SK-N-SH treated with all-trans-retinoic acid at 6 μM for 48 hours (cell line): ENCODE measurements at regions not wholly inside any gene's neighbourhood (a gene's known extent, or its start where the extent isn't known, plus 50 kb on each side); places are given as distances from the start of the nearest gene placed in this dataset.

Source experiments
- ATAC-seq: fragments of 200-7000 bp; cut with Tn5 transposase; 3 replicates; pipeline ENCODE4 v1.9.1; 2020; ENCODE audit warnings: mild to moderate bottlenecking, moderate library complexity
- ARNTL ChIP-seq: fragments of 450-650 bp; formaldehyde crosslinking; IDR thresholded peaks from 2 replicates; pipeline ENCODE4 v1.5.0; 2020; ENCODE audit warnings: low read depth, mild to moderate bottlenecking, moderate library complexity, borderline replicate concordance
- BACH2 ChIP-seq: fragments of 250-450 bp; sonication (Bioruptor Pico); IDR thresholded peaks from 2 replicates; pipeline ENCODE4 v1.9.0; 2021; ENCODE audit warnings: mild to moderate bottlenecking, borderline replicate concordance
- CSDC2 ChIP-seq: fragments of 250-450 bp; sonication (Bioruptor Pico); IDR thresholded peaks from 2 replicates; pipeline ENCODE4 v1.5.0; 2020; ENCODE audit warnings: mild to moderate bottlenecking, moderate library complexity
- GLIS3 ChIP-seq: fragments of 250-450 bp; sonication (Bioruptor Pico); IDR thresholded peaks from 2 replicates; pipeline ENCODE4 v1.5.0; 2020; ENCODE audit warnings: mild to moderate bottlenecking, moderate library complexity
- POU6F1 ChIP-seq: fragments of 250-450 bp; sonication (Bioruptor Pico); IDR thresholded peaks from 2 replicates; pipeline ENCODE4 v1.8.0; 2021; ENCODE audit warnings: low read depth, mild to moderate bottlenecking, moderate library complexity, borderline replicate concordance
- PPARA ChIP-seq: fragments of 250-450 bp; sonication (Bioruptor Pico); IDR thresholded peaks from 2 replicates; pipeline ENCODE4 v1.5.0; 2020; ENCODE audit warnings: mild to moderate bottlenecking, borderline replicate concordance
- RARB ChIP-seq: fragments of 250-450 bp; sonication (Bioruptor Pico); IDR thresholded peaks from 2 replicates; pipeline ENCODE4 v1.8.0; 2021; ENCODE audit warnings: mild to moderate bottlenecking, moderate library complexity
- SNAI2 ChIP-seq: fragments of 250-450 bp; sonication (Bioruptor Pico); IDR thresholded peaks from 2 replicates; pipeline ENCODE4 v1.5.0; 2020; ENCODE audit warnings: mild to moderate bottlenecking, moderate library complexity
- TOX ChIP-seq: fragments of 250-450 bp; sonication (Bioruptor Pico); IDR thresholded peaks from 2 replicates; pipeline ENCODE4 v1.8.0; 2021; ENCODE audit warnings: mild to moderate bottlenecking, moderate library complexity, borderline replicate concordance
- TSHZ2 ChIP-seq: fragments of 250-450 bp; sonication (Bioruptor Pico); IDR thresholded peaks from 2 replicates; pipeline ENCODE4 v1.5.0; 2020; ENCODE audit warnings: mild to moderate bottlenecking, moderate library complexity
- ZC3H10 ChIP-seq: fragments of 250-450 bp; sonication (Bioruptor Pico); IDR thresholded peaks from 2 replicates; pipeline ENCODE4 v1.5.1; 2021; ENCODE audit warnings: mild to moderate bottlenecking, moderate library complexity
- ZFP3 ChIP-seq: fragments of 250-450 bp; sonication (Bioruptor Pico); IDR thresholded peaks from 2 replicates; pipeline ENCODE4 v1.5.0; 2020; ENCODE audit warnings: mild to moderate bottlenecking, moderate library complexity
- ZFP30 ChIP-seq: fragments of 450-650 bp; formaldehyde crosslinking; IDR thresholded peaks from 2 replicates; pipeline ENCODE4 v1.5.0; 2022; ENCODE audit warnings: mild to moderate bottlenecking, moderate library complexity
- ZNF565 ChIP-seq: fragments of 450-650 bp; formaldehyde crosslinking; conservative IDR thresholded peaks from 2 replicates; pipeline ENCODE4 v1.5.0; 2020; ENCODE audit warnings: low read depth, mild to moderate bottlenecking, moderate library complexity
- ZNF70 ChIP-seq: fragments of 450-650 bp; formaldehyde crosslinking; IDR thresholded peaks from 2 replicates; pipeline ENCODE4 v1.5.0; 2020; ENCODE audit warnings: mild to moderate bottlenecking, moderate library complexity
- ZNF8 ChIP-seq: fragments of 450-650 bp; formaldehyde crosslinking; IDR thresholded peaks from 2 replicates; pipeline ENCODE4 v1.5.0; 2020; ENCODE audit warnings: mild to moderate bottlenecking, moderate library complexity
- TF ChIP-seq, protein P1 (sequence below): fragments of 250-450 bp; sonication (Bioruptor Pico); IDR thresholded peaks from 2 replicates; pipeline ENCODE4 v1.8.0; 2020; ENCODE audit warnings: mild to moderate bottlenecking, moderate library complexity, borderline replicate concordance
- TF ChIP-seq, protein P2 (sequence below): fragments of 250-450 bp; sonication (Bioruptor Pico); IDR thresholded peaks from 2 replicates; pipeline ENCODE4 v1.5.1; 2021; ENCODE audit warnings: mild to moderate bottlenecking, moderate library complexity

DNA sequence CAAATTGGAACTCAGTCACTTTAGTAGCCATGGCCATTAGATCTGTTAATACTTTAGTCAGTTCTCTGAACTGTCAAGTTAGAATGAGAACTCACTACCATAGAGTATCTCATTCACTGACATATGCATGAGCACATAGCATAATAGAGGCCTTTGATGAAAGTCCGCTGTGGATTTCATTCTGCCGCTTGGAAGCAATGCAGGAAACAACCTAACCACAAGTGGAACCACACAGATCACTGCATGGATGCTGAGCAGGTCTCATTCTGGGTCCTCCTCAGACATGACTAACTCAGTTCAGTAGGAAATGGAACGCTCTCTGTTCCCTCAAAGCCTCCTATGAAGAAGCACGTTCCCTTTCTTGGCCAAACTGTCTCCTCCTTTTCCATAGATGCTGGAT is 1624.8 kb upstream of the TENM3 start:
- ATAC-seq: no peak
- TF ChIP-seq, protein P1, sequence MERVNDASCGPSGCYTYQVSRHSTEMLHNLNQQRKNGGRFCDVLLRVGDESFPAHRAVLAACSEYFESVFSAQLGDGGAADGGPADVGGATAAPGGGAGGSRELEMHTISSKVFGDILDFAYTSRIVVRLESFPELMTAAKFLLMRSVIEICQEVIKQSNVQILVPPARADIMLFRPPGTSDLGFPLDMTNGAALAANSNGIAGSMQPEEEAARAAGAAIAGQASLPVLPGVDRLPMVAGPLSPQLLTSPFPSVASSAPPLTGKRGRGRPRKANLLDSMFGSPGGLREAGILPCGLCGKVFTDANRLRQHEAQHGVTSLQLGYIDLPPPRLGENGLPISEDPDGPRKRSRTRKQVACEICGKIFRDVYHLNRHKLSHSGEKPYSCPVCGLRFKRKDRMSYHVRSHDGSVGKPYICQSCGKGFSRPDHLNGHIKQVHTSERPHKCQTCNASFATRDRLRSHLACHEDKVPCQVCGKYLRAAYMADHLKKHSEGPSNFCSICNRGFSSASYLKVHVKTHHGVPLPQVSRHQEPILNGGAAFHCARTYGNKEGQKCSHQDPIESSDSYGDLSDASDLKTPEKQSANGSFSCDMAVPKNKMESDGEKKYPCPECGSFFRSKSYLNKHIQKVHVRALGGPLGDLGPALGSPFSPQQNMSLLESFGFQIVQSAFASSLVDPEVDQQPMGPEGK: no peak
- TF ChIP-seq RARB: no peak

- ATAC-seq: no peak
Measured at GRCh38 chr4:180619440-180619839, 1623.8 kb upstream of the TENM3 start.

DNA sequence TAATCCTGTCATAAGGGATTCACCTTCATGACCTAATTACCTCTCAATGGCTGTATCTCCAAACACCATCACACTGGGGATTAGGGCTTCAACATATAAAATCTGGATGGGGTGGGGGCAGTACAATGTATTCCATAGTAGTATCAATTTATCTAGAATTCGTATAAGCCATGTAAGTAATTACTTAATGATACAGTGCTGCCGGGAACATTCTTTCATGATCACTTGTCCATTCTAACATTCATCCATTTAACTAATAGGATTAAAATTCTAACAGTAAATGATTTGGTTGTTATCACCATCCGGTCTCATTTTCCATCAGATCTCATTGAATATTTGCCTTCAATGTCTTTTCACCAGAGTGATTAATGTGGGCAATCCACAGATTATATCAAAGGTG is 1620.9 kb upstream of the TENM3 start:
- no peak for ATAC-seq
- TF ChIP-seq ZC3H10 (CRISPR knock-in tag) (no peak), TSHZ2 (CRISPR knock-in tag) (no peak), PPARA (CRISPR knock-in tag) (no peak), ZNF565 (no peak), ZNF70 (CRISPR knock-in tag) (no peak), BACH2 (no peak), TOX (CRISPR knock-in tag) (no peak), ZNF8 (CRISPR knock-in tag) (no peak), ZFP30 (CRISPR knock-in tag) (no peak), ARNTL (CRISPR knock-in tag) (no peak), SNAI2 (CRISPR knock-in tag) (no peak), GLIS3 (no peak), ZFP3 (no peak)
- TF ChIP-seq, protein P1: no peak

More at GRCh38 chr4:180619440-180619839, 1623.8 kb upstream of the TENM3 start:
- no peak for TF ChIP-seq TSHZ2 (CRISPR knock-in tag)
- TF ChIP-seq RARB: no peak
- TF ChIP-seq ARNTL (CRISPR knock-in tag): no peak
- TF ChIP-seq, protein P2, sequence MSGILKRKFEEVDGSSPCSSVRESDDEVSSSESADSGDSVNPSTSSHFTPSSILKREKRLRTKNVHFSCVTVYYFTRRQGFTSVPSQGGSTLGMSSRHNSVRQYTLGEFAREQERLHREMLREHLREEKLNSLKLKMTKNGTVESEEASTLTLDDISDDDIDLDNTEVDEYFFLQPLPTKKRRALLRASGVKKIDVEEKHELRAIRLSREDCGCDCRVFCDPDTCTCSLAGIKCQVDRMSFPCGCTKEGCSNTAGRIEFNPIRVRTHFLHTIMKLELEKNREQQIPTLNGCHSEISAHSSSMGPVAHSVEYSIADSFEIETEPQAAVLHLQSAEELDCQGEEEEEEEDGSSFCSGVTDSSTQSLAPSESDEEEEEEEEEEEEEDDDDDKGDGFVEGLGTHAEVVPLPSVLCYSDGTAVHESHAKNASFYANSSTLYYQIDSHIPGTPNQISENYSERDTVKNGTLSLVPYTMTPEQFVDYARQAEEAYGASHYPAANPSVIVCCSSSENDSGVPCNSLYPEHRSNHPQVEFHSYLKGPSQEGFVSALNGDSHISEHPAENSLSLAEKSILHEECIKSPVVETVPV (CRISPR knock-in tag): no peak
- TF ChIP-seq ZC3H10 (CRISPR knock-in tag): no peak
- TF ChIP-seq SNAI2 (CRISPR knock-in tag): no peak
- no peak for TF ChIP-seq GLIS3
- no peak for TF ChIP-seq ZFP3
- TF ChIP-seq ZNF565: no peak
- no peak for TF ChIP-seq TOX (CRISPR knock-in tag)
- TF ChIP-seq POU6F1 (CRISPR knock-in tag): no peak
- no peak for TF ChIP-seq CSDC2 (CRISPR knock-in tag)
